ENCODE measurements at regions not wholly inside any gene's neighbourhood (a gene's known extent, or its start where the extent isn't known, plus 50 kb on each side); places are given as distances from the start of the nearest gene placed in this dataset.

DNA sequence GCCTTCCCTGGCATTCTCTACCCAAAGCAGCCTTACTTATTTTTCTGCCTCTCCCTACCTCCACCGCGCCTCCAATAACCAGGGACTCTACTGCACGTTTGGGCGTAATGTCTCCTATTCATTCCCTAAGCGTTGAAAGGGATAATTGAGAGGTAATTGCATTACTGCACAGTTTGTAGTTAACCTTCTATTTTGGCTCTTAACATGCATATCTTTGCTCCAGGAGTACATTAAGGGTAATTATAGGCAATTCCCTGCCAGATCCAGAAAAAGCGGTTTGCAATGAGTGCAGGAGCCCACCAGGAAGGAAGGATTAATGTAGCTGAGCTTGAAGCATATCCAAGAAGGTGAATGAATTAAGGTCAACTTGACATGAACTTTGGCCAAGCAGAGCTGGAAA, 558.4 kb downstream of the TYW1 start:
- no peak overlapping the region for H3K4me3 ChIP-seq (ENCODE audit: low read length)
- no peaks in the 10 kb centered on the region for H3K36me3 ChIP-seq (ENCODE audit: insufficient read depth, low read length)
- no peaks in the 10 kb centered on the region for H3K27me3 ChIP-seq (ENCODE audit: insufficient read depth, low read length)
- H3K9me3 ChIP-seq (ENCODE audit: insufficient read depth, low read depth, low read length) = 0 out of 2 replicates have a peak, but pooled peaks cover 3% of the 10 kb centered on the region
- no peaks in the 10 kb centered on the region for H3K4me1 ChIP-seq (ENCODE audit: insufficient read depth, low read length)
- no peak overlapping the region for H3K27ac ChIP-seq (ENCODE audit: low read depth, low read length)
- 98% methylated on average over 4 of the region's 6 CpGs for WGBS
- H3K9ac ChIP-seq (ENCODE audit: low read depth, low read length) = no peak overlapping the region

DNA sequence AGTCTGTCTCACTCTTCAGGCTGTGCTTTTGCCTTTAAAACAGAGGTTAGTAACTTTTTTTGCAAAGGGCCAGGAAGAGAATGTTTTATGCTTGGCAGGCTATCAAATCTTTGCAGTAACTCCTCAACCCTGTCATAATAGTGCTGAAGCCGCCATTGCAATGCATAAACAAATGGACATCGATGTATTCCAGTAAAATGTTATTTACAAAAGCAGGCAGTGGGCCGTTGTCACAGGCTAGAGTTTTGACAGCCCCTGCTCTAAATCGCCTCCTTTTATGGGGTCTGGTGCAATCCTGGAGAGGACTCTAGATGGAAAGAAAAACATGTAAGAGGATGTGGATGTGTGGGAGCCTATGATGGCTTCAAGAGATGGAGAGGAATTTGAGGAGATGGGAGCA, 568.3 kb downstream of the TYW1 start:
- Histone ChIP-seq H3K9me3 (ENCODE audit: insufficient read depth, low read depth, low read length) (0 out of 2 replicates have a peak, but pooled peaks cover 2% of the 10 kb centered on the region), H3K36me3 (ENCODE audit: insufficient read depth, low read length) (no peaks in the 10 kb centered on the region), H3K27ac (ENCODE audit: low read depth, low read length) (no peak overlapping the region), H3K9ac (ENCODE audit: low read depth, low read length) (no peak overlapping the region), H3K27me3 (ENCODE audit: insufficient read depth, low read length) (no peaks in the 10 kb centered on the region), H3K4me3 (ENCODE audit: low read length) (no peak overlapping the region), H3K4me1 (ENCODE audit: insufficient read depth, low read length) (no peaks in the 10 kb centered on the region)
- WGBS = 97% methylated on average over 4 of the region's 4 CpGs

DNA sequence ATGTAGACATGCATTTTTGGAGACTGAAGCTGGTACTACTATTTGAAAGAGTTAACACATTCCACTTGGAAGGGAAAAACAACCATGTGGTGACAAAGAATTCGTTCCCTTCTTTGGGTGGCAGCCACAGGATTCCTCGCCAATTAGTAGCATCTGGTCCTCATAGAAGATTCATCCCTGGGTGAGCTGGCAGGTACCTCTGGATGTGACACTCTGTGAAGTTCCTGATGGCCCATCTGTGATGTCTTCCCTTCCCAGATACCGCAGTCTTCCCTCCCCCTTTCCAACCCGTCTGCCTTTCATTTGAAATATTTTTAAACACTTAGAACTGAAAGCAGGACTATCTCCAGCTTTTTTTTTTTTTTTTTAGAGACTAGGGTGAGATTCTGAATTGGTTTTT, 569.5 kb downstream of the TYW1 start:
- no peak overlapping the region for H3K9ac ChIP-seq (ENCODE audit: low read depth, low read length)
- H3K9me3 ChIP-seq (ENCODE audit: insufficient read depth, low read depth, low read length) = no peaks in the 10 kb centered on the region

GRCh38 chr7:67571026-67571545, 574.5 kb downstream of the TYW1 start:
- Histone ChIP-seq H3K9me3 (ENCODE audit: insufficient read depth, low read depth, low read length) (peaks cover 24% of the 10 kb centered on the region), H3K4me1 (ENCODE audit: insufficient read depth, low read length) (no peaks in the 10 kb centered on the region), H3K9ac (ENCODE audit: low read depth, low read length) (no peak overlapping the region), H3K27me3 (ENCODE audit: insufficient read depth, low read length) (no peaks in the 10 kb centered on the region), H3K4me3 (ENCODE audit: low read length) (no peak overlapping the region), H3K36me3 (ENCODE audit: insufficient read depth, low read length) (no peaks in the 10 kb centered on the region), H3K27ac (ENCODE audit: low read depth, low read length) (no peak overlapping the region)
- WGBS = 94% methylated on average over 7 of the region's 7 CpGs

More for the DNA sequence above, 569.5 kb downstream of the TYW1 start:
- Histone ChIP-seq H3K36me3 (ENCODE audit: insufficient read depth, low read length) (no peaks in the 10 kb centered on the region), H3K4me3 (ENCODE audit: low read length) (no peak overlapping the region), H3K27ac (ENCODE audit: low read depth, low read length) (no peak overlapping the region), H3K27me3 (ENCODE audit: insufficient read depth, low read length) (no peaks in the 10 kb centered on the region), H3K4me1 (ENCODE audit: insufficient read depth, low read length) (no peaks in the 10 kb centered on the region)
- WGBS = 91% methylated on average over 4 of the region's 4 CpGs

- H3K4me3 ChIP-seq (ENCODE audit: low read length) = no peak overlapping the region
- H3K36me3 ChIP-seq (ENCODE audit: insufficient read depth, low read length) = no peaks in the 10 kb centered on the region
- 85% methylated on average over 4 of the region's 4 CpGs for WGBS
- no peak overlapping the region for H3K27ac ChIP-seq (ENCODE audit: low read depth, low read length)
- no peaks in the 10 kb centered on the region for H3K27me3 ChIP-seq (ENCODE audit: insufficient read depth, low read length)
- no peak overlapping the region for H3K9ac ChIP-seq (ENCODE audit: low read depth, low read length)
- H3K9me3 ChIP-seq (ENCODE audit: insufficient read depth, low read depth, low read length) = peaks cover 24% of the 10 kb centered on the region
- no peaks in the 10 kb centered on the region for H3K4me1 ChIP-seq (ENCODE audit: insufficient read depth, low read length)
These were observed 577.0 kb downstream of the TYW1 start for GRCh38 chr7:67573639-67574038.

DNA sequence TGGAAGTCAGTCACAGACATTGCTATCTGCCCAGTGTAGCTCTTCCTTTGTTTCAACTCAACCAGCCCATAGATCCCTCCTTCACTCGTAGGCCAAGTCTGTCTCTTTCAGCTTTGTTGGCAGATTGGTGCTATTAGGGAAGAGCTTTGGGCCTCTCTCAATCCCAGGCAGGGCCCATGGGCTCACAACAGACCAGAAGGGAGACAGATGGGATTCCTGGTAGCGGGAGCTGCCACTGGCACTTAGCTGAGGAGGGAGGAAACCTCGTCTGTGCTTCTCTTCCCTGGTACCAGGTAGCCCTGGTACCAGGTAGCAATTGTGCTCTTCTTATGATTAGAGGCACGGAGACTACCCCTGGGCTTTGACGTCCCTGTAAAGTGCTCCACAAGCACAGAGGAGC, 592.0 kb downstream of the TYW1 start:
- no peak overlapping the region for H3K9ac ChIP-seq (ENCODE audit: low read depth, low read length)
- no peaks in the 10 kb centered on the region for H3K27me3 ChIP-seq (ENCODE audit: insufficient read depth, low read length)
- no peak overlapping the region for H3K27ac ChIP-seq (ENCODE audit: low read depth, low read length)
- no peaks in the 10 kb centered on the region for H3K9me3 ChIP-seq (ENCODE audit: insufficient read depth, low read depth, low read length)
- H3K4me3 ChIP-seq (ENCODE audit: low read length) = no peak overlapping the region
- no peaks in the 10 kb centered on the region for H3K36me3 ChIP-seq (ENCODE audit: insufficient read depth, low read length)
- no peaks in the 10 kb centered on the region for H3K4me1 ChIP-seq (ENCODE audit: insufficient read depth, low read length)
- 89% methylated on average over 5 of the region's 5 CpGs for WGBS

DNA sequence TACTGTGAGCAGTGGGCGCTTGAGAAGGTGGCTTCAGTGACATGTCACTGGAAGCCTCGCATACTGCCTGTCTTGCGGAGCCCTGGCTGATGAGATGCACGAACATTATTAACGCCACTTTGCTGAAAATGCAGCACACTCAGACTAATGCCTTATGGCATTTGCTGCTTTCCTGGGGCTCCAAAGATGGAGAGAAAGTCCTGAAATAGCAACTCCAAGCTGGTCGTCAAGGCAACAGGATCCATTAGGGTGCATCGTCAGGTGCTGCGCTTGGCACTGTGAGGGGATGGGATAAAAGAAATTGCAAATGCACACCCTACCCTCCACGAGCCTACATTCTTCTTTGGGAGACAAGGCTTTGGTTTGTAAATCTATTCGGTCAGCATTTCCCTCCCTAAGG, 592.5 kb downstream of the TYW1 start:
- H3K9me3 ChIP-seq (ENCODE audit: insufficient read depth, low read depth, low read length) = no peaks in the 10 kb centered on the region
- H3K36me3 ChIP-seq (ENCODE audit: insufficient read depth, low read length) = no peaks in the 10 kb centered on the region
- H3K27ac ChIP-seq (ENCODE audit: low read depth, low read length) = no peak overlapping the region
- 88% methylated on average over 9 of the region's 10 CpGs for WGBS
- H3K4me3 ChIP-seq (ENCODE audit: low read length) = no peak overlapping the region
- H3K4me1 ChIP-seq (ENCODE audit: insufficient read depth, low read length) = 0 out of 2 replicates have a peak, but pooled peaks cover 3% of the 10 kb centered on the region
- no peak overlapping the region for H3K9ac ChIP-seq (ENCODE audit: low read depth, low read length)
- no peaks in the 10 kb centered on the region for H3K27me3 ChIP-seq (ENCODE audit: insufficient read depth, low read length)

GRCh38 chr7:67590649-67591048, 594.0 kb downstream of the TYW1 start:
- H3K4me1 ChIP-seq (ENCODE audit: insufficient read depth, low read length) = 0 out of 2 replicates have a peak, but pooled peaks cover 5% of the 10 kb centered on the region
- no peaks in the 10 kb centered on the region for H3K9me3 ChIP-seq (ENCODE audit: insufficient read depth, low read depth, low read length)
- no peaks in the 10 kb centered on the region for H3K27me3 ChIP-seq (ENCODE audit: insufficient read depth, low read length)
- H3K9ac ChIP-seq (ENCODE audit: low read depth, low read length) = no peak overlapping the region
- WGBS = 76% methylated on average over 2 of the region's 3 CpGs
- H3K4me3 ChIP-seq (ENCODE audit: low read length) = no peak overlapping the region
- no peak overlapping the region for H3K27ac ChIP-seq (ENCODE audit: low read depth, low read length)
- H3K36me3 ChIP-seq (ENCODE audit: insufficient read depth, low read length) = no peaks in the 10 kb centered on the region

DNA sequence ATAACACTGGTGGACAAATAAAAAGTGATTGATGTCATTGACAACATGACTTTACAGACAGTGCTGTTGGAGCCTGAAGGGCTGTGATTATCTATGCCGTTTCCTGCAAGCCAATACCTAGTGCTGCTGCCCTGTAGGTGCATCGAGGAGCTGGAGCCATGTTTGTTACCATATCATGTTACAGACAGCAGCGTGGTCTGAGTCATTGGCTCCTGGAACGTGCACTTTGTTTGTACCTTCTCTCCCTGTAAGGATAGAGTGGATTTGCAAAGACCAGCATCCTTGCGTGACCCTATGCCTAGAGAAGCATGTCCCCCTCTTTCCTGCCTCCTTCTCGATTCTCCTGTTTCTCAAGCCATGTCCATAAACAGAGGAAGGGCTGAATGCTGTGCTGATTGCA, 597.2 kb downstream of the TYW1 start:
- H3K27me3 ChIP-seq (ENCODE audit: insufficient read depth, low read length) = no peaks in the 10 kb centered on the region
- H3K9ac ChIP-seq (ENCODE audit: low read depth, low read length) = no peak overlapping the region
- no peak overlapping the region for H3K4me3 ChIP-seq (ENCODE audit: low read length)
- WGBS = 68% methylated on average over 5 of the region's 6 CpGs
- no peak overlapping the region for H3K27ac ChIP-seq (ENCODE audit: low read depth, low read length)
- no peaks in the 10 kb centered on the region for H3K9me3 ChIP-seq (ENCODE audit: insufficient read depth, low read depth, low read length)
- 0 out of 2 replicates have a peak, but pooled peaks cover 5% of the 10 kb centered on the region for H3K4me1 ChIP-seq (ENCODE audit: insufficient read depth, low read length)
- H3K36me3 ChIP-seq (ENCODE audit: insufficient read depth, low read length) = no peaks in the 10 kb centered on the region

DNA sequence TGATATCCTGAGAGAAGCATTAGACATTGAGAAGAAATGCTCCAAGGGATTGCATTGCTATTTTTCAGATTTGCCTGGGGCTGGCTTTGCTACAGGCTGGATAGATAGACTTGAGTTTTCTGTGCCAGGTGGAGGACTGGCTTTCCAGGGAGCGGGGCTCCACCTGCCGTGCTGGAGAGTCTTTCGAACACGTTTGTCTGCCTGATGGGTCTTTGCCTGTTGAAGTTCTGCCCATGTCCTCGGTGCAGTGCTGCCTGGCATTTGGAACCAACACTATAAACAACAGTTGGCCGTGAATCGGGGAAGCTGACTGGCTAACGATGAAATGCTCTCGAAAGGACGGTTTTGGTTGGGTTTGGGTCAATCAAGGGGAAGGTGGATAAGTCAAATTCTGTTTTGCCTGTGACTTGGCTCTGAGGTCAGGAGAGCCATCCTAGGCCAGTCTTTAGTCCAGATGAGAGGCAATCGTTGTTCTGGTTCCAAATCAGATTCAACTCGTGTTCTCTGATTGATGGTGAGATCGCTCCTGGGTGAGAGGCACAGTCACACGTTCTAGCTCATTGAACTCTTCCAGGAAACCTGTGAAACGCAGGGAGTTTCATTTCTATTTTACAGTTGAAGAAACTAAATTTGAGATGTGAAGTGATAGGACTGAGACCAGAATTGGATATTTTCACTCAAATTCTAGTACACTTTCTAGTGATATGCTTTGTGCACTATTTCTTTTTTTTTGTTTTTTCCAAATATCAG, 599.0 kb downstream of the TYW1 start:
- Histone ChIP-seq H3K36me3 (ENCODE audit: insufficient read depth, low read length) (no peaks in the 10 kb centered on the region), H3K4me1 (ENCODE audit: insufficient read depth, low read length) (0 out of 2 replicates have a peak, but pooled peaks cover 5% of the 10 kb centered on the region), H3K9ac (ENCODE audit: low read depth, low read length) (no peak overlapping the region), H3K9me3 (ENCODE audit: insufficient read depth, low read depth, low read length) (no peaks in the 10 kb centered on the region), H3K27me3 (ENCODE audit: insufficient read depth, low read length) (no peaks in the 10 kb centered on the region), H3K4me3 (ENCODE audit: low read length) (no peak overlapping the region), H3K27ac (ENCODE audit: low read depth, low read length) (no peak overlapping the region)
- 94% methylated on average over 15 of the region's 15 CpGs for WGBS

GRCh38 chr7:67597161-67597560, 600.5 kb downstream of the TYW1 start:
- no peaks in the 10 kb centered on the region for H3K27me3 ChIP-seq (ENCODE audit: insufficient read depth, low read length)
- 93% methylated on average over 3 of the region's 3 CpGs for WGBS
- no peaks in the 10 kb centered on the region for H3K9me3 ChIP-seq (ENCODE audit: insufficient read depth, low read depth, low read length)
- no peaks in the 10 kb centered on the region for H3K36me3 ChIP-seq (ENCODE audit: insufficient read depth, low read length)
- no peak overlapping the region for H3K9ac ChIP-seq (ENCODE audit: low read depth, low read length)
- H3K4me3 ChIP-seq (ENCODE audit: low read length) = no peak overlapping the region
- H3K4me1 ChIP-seq (ENCODE audit: insufficient read depth, low read length) = 0 out of 2 replicates have a peak, but pooled peaks cover 5% of the 10 kb centered on the region
- no peak overlapping the region for H3K27ac ChIP-seq (ENCODE audit: low read depth, low read length)
